NCI-H446 (cell line): ENCODE measurements at regions not wholly inside any gene's neighbourhood (a gene's known extent, or its start where the extent isn't known, plus 50 kb on each side); places are given as distances from the start of the nearest gene placed in this dataset.

Experiments
- DNase-seq, 2 experiments: peaks; one replicate each; lab custom pipeline; 2025; lab: John Stamatoyannopoulos, UW

DNA sequence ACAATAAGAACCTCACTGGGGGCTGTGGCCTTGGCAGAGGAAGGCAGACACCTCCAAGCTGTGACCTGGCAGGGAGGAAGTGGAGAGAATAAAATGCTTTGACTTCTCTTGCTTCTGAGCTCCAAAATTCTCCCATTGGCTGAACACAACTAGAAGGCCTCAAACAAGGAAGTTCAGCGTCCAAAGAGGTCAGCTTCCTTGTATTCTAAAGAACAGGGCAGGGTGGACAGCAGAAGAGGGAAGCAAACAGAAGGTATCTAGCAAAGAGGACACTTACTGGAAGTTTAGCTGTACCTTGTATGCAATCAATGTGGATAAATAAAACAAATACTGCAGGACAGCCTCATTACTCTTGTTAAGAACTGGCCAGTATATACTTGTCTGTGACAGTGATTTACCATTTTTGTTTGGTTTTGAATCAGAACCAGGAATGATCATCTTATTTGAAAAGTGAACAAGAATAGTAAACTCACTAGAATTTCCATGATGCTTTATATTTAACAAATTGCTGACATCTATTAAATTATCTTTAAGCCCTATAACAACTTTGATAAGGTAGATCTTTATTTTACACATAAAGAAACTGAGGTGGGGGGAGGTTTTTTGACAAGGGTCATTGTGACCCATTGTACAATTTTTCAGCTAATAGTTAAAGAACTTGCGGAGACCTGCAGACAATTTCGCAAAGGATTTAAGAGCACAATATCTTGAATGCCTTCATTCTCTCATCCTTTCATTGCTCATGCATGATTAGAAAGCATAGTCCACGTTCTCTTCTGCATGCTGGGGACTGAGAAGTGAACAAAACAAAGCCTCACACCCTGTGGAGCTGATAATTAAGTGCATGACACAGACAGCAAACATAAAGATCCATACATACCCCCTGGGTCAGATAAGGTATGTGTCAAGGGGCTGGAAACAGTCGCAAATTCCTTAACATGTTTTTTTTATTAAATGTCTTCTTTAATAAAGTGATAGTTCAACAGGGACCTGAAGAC lies 1448.0 kb downstream of the AACS start:
- DNase-seq = no peak

DNA sequence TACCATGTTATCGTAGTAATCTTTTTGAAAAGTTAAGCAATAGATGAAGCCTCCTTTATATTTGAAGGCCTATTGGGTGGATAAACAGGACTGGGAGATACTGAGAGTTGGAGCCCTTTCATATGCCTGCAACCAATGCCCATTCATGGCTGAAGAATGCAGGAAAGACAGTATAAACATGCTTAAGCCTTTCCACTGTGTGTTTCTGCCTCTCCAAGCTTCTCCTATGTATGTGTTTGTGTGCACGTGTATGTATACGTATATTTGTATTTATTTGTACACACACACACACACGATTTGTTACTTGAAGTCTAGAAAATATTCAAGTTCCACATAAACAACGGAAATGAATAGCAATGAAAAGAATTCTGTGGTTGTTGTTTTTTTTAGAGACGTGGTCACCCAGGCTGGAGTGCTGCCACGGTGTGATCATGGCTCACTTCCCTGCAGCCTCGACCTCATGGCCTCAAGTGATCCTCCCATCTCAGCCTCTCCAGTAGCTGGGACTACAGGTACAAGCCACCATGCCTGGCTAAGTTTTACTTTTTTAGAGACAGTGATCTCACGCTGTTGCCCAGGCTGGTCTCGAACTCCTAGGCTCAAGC lies 1453.5 kb downstream of the AACS start:
- DNase-seq = no peak

DNA sequence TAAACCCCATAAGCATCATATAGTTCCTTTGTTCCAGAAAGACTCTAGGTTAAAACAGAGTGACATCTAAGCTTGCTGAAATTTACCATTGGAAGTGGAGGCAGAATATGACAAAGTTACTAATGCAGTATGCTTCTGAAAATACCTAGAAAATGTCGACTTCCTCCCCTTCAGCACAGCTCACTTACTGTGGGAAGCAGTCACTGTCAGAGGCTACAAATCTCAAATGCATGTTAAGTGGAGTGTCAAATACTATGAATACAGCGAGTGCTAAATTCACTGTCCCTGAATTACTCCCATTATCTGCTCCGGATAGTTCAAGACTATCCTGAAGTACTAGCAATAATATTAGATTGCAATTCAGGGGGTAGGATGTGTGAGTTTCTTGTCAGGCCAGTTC lies 1454.6 kb downstream of the AACS start:
- DNase-seq = no peak

DNA sequence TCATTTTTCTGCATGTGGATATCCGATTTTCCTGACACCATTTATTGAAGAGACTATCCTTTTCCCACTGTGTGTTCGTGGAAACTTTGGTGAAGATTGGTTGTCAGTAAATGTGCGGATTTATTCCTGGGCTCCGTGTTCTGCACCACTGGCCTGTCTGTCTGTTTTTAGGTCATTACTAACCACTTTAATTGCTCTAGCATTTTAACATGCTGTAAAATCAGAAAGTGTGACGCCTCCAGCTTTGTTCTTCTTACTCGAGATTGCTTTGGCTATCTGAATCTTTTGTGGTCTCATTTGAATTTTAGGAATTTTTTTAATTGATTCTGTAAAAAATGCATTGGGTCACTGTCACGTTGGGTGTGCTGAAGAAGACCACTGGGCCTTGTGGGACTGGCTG lies 1458.7 kb downstream of the AACS start:
- DNase-seq = no peak

DNA sequence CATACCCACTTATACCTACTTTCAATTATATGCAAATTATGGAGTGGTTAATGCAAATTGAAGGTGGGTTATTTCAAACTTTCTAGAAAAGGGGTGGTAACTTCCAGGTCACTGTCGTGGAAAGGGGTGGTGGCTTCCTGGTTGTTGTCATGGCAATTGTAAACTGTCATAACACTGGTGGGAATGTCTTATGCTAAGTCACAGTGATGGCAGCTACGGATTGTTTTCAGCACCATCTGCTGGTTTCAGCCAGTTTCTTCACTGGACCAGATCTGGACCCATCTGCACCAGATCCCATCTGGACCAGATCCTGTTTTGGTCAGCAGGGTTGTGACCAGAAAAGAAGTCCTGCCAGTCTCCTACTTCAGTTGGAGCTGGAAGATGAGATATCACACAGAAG lies 1469.3 kb downstream of the AACS start:
- DNase-seq = no peak

GRCh38 chr12:126534942-126535341 lies 1469.7 kb downstream of the AACS start:
- DNase-seq = no peak

DNA sequence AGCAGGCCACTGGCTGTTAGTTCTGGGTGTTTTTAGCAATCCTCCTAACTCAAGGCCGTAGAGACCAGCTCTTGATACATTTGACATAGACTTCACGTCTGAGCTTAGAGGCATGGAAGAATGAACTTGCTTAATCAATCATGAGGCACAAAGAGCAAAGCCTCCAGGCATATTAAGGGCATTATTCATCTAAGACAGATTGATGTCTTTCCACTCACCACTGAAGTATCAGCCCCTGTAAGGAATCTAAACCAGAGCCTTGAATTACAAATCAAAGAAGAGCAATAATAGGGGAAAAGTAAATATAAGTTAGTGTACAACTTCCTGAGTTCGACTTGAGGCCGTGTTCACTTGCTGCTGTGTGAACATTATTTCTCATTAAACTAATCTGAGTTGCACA lies 1470.7 kb downstream of the AACS start:
- no peak for DNase-seq

DNA sequence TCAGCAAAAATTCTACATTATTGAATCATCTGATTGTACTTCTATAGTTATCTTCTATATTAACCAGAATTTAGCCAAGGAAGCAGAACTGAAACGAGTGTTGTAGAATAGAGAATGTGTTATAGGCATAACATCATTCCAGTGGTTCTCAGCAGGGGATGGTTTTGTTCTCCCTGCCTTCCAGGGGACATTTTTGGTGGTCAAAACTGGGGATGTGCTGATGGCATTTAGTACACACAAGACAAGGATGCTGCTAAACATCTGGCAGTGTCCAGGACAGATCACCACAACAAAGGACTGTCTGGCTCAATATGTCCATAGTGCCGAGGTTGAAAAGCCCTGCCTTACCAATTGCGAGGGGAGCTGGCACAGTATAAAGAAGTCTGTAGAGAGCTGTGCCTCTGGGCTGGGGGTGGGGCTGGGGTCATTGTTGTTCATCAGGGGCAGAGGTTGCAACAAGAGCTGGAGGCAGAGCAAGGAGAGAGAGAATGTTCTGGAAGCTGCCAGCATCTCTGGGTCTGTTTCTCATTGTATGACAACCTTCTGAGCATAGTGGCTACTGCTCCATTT lies 1472.8 kb downstream of the AACS start:
- DNase-seq = no peak

- no peak for DNase-seq
Observed at GRCh38 chr12:126538888-126539287, 1473.7 kb downstream of the AACS start.

- DNase-seq = no peak
Observed at GRCh38 chr12:126545411-126545810, 1480.2 kb downstream of the AACS start.

DNA sequence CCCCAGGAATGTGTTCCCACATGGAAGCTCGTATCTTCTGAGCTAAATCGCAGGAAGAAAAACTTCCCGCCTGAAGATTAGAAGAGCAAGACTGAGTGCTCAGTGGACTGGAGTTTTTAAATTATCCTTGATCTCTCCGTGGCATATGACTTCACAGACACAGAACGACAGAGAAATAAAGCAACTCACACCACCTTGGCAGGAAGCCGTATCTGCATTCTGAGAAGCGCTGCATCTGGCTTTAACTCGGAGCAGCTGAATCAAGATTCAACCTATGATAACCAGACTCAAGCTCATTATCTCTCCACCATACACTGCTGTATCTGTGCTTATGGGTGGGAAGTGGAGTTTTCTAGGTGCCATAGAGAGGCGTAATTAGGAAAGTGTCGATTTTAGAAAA lies 1482.7 kb downstream of the AACS start:
- no peak for DNase-seq

DNA sequence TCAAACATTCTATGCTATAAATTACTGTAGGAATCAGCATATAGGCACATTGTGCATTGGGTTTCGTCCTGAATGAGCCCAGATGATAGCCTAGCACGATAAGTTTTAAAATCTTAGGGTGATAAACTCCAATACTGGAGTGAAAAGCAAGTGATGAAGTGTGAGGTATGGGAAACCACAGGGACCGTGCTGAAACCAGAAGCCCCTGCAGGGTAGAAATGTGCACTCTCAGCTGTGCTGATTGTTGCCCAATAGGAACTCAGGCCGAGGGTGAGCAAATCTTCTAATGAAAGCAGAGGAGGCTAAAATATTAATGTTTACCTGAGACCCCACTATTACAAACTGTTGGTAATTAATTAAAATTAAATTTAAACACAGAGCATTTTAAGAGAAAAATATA lies 1486.6 kb downstream of the AACS start:
- no peak for DNase-seq

DNA sequence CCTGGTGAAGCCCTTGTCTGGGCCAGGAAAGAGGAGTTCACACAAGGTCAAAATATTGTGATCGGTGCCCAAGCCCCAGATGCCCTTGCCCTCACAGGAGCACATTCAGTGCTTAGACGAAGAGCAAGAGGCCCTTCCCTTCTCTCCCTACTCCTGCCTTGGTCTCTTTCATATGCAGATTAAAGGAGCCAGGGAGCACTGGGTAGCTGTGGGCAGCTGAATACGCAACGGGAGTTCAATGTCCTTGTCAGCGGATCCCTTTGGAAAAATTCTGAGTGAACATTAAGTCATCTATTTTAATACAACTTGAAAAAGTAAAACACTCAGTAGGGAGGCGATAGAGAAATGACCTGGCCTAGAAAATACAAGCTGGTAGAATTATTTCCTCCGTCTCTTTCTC lies 1489.4 kb downstream of the AACS start:
- DNase-seq = no peak

- no peak for DNase-seq
Observed at GRCh38 chr12:126557659-126558058, 1492.4 kb downstream of the AACS start.

DNA sequence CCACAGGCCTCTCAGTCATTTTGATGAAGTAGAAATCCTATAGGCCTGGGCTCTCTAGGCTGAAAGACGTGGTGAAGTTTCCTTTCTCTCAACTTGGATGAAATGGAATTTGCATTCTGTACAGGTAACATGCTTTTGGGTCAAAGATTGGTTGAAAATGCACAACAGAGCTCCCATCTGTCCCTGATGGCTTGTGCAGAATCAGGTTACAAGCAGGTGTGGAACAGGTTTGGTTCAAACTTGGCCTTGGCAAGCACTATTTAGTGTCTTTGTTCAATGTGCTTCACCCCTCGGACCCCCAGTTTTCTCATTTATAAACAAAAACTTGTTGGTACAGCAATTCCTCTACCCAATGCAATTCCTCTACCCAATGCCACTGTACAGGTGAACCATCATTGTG lies 1493.0 kb downstream of the AACS start:
- no peak for DNase-seq

- DNase-seq = no peak
Observed at GRCh38 chr12:126558810-126559209, 1493.6 kb downstream of the AACS start.

GRCh38 chr12:126567016-126567415 lies 1501.8 kb downstream of the AACS start:
- no peak for DNase-seq

DNA sequence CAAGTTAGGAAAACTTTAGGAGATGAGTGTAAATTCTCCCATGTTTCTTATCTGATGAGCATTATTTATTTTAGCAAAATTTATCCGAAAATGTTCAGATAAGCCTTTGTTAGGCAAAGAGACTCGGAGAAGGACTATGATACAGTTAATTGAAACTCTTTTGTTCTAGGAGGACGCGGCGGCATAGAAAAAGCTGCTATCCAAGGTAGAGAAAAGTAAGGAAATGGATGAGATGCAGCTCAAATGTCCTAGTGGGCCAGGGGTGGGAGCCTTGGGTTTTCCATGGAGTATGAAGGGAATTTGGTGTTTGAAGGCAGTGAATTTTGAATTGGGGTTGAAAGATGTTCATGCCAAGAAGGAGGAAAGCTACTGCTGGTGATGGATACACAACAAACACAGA lies 1504.5 kb downstream of the AACS start:
- no peak for DNase-seq

DNA sequence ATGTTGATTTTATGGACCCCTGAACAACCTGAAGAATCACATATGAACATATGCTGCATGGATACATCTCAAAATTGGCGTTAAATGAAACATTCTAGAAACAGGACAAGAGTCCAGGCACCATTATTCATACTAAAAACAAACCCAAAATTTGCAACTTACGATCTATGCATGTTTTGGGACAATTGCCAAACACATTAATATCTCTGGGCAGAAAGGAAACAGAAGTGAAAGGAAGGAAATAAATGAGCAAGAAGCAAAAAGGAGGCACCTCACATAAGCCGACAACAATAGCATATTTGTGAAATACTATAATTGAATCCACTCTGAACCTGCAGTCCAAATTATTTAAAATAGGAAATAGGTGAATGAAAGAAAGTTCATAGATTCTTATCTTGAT lies 1505.3 kb downstream of the AACS start:
- DNase-seq = no peak

GRCh38 chr12:126572170-126572569 lies 1506.9 kb downstream of the AACS start:
- DNase-seq = no peak

- no peak for DNase-seq
Observed at GRCh38 chr12:126581655-126582054, 1516.4 kb downstream of the AACS start.

DNA sequence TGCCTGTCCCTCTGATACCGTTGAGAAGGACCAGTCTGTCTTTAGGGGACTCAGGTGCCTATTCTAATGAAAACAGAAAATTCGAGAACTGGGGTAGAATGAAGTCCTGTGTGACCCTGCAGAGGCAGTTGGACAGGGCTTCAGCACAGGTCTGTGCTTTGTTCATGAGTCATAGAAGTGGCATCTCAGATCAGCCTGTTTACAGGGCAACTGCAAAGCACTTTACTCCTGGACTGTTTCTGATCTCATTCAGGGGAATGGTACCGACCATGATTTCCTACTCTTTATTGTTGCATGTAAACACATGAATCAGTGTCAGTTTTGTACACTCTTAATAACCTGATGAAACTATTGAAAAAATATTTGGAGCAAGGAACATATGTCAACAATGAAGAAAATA lies 1517.0 kb downstream of the AACS start:
- no peak for DNase-seq

GRCh38 chr12:126588586-126589249 lies 1523.5 kb downstream of the AACS start:
- no peak for DNase-seq
